Esophagus squamous epithelium (tissue), 5 donors: ENCODE measurements at regions not wholly inside any gene's neighbourhood (a gene's known extent, or its start where the extent isn't known, plus 50 kb on each side); places are given as distances from the start of the nearest gene placed in this dataset.

ENCODE experiments used
- DNase-seq: peaks from one replicate; lab custom pipeline; 2025; lab: John Stamatoyannopoulos, UW
- H3K27ac ChIP-seq, 4 donors: fragments of 200-600 bp; sonication (generic); one replicate each; pipeline ENCODE4 v1.5.1; 2016 to 2019; ENCODE audit warnings: mild to moderate bottlenecking in 1 of 4
- H3K27me3 ChIP-seq, 4 donors: fragments of 200-600 bp; sonication (generic); 1 replicate in 3 of 4; 2 replicates in 1 of 4; pipeline versions ENCODE4 v1.5.1 to v1.6.0; 2017 to 2021; ENCODE audit warnings: antibody characterized with exemption in 1 of 4
- H3K36me3 ChIP-seq, 3 donors: fragments of 200-600 bp; sonication (generic); one replicate each; pipeline ENCODE4 v1.5.1; 2016 to 2019
- H3K4me1 ChIP-seq, 3 donors: fragments of 200-600 bp; sonication (generic); one replicate each; pipeline ENCODE4 v1.5.1; 2017 to 2019
- H3K4me3 ChIP-seq, 4 donors: fragments of 200-600 bp; sonication (generic); 1 replicate in 3 of 4; 2 replicates in 1 of 4; pipeline ENCODE4 v1.5.1; 2016 to 2019; ENCODE audit warnings: mild to moderate bottlenecking in 2 of 4, moderate library complexity in 1 of 4
- H3K9me3 ChIP-seq, 3 donors: fragments of 200-600 bp; sonication (generic); one replicate each; pipeline ENCODE4 v1.5.1; 2016 to 2019
- CTCF ChIP-seq, 6 experiments: fragments of 450-650 bp in 4 of 6; fragments of 200-600 bp in 2 of 6; sonication (generic) in 2 of 6; IDR thresholded peaks; one replicate each; pipeline ENCODE4 v1.5.1; 2016 to 2019; ENCODE audit warnings: antibody characterized with exemption in 6 of 6, mild to moderate bottlenecking in 4 of 6, moderate library complexity in 4 of 6
- POLR2A ChIP-seq, 4 donors: fragments of 450-650 bp; IDR thresholded peaks; one replicate each; pipeline ENCODE4 v1.6.1; 2017; ENCODE audit warnings: antibody characterized with exemption in 4 of 4, mild to moderate bottlenecking in 4 of 4, moderate library complexity in 3 of 4
- WGBS, 2 donors: methylation state at CpG; one replicate each; pipeline ENCODE4 v1.1.5; 2018; 5-methylcytosine and 5-hydroxymethylcytosine counted together
- intact Hi-C: fragments of 100-400 bp; cut with DNase I; formaldehyde crosslinking; loops from one replicate; pipeline ENCODE4 v1.15.0; 2022
- donor health status: DM: yes; HTN: yes; CAD: no.

- intact Hi-C loops: no loop called here
- 72 to 75% methylated on average over 4 of the region's 4 CpGs for WGBS, 2 donors
- no peak for DNase-seq
- Histone ChIP-seq H3K4me1 (no peaks in the 10 kb centered on the region), H3K9me3 (no peaks in the 10 kb centered on the region), H3K27me3 (no peaks in the 10 kb centered on the region), H3K4me3 (no peak overlapping the region), H3K36me3 (no peaks in the 10 kb centered on the region), H3K27ac (no peak overlapping the region)
- TF ChIP-seq POLR2A (IDR thresholded peaks at IDR 0.05) (no peak), CTCF (IDR thresholded peaks at IDR 0.05) (no peak)
Measured at GRCh38 chr7:42426163-42426562, 189.2 kb upstream of the GLI3 start.

GRCh38 chr7:42414941-42415505 lies 178.0 kb upstream of the GLI3 start:
- Histone ChIP-seq H3K9me3 (no peaks in the 10 kb centered on the region), H3K27ac (no peak overlapping the region), H3K27me3 (no peaks in the 10 kb centered on the region), H3K4me3 (no peak overlapping the region), H3K36me3 (no peaks in the 10 kb centered on the region), H3K4me1 (no peaks in the 10 kb centered on the region)
- intact Hi-C loops: no loop called here
- TF ChIP-seq CTCF (IDR thresholded peaks at IDR 0.05) (no peak), POLR2A (IDR thresholded peaks at IDR 0.05) (no peak)
- WGBS, 2 donors: 58 to 67% methylated on average over 4 of the region's 4 CpGs
- no peak for DNase-seq

GRCh38 chr7:42414028-42414427 lies 177.0 kb upstream of the GLI3 start:
- no peak overlapping the region for H3K4me3 ChIP-seq
- TF ChIP-seq POLR2A (IDR thresholded peaks at IDR 0.05) (no peak), CTCF (IDR thresholded peaks at IDR 0.05) (no peak)
- H3K27me3 ChIP-seq: no peaks in the 10 kb centered on the region
- no peaks in the 10 kb centered on the region for H3K9me3 ChIP-seq
- H3K36me3 ChIP-seq: no peaks in the 10 kb centered on the region
- H3K4me1 ChIP-seq: no peaks in the 10 kb centered on the region
- intact Hi-C loops: no loop called here
- DNase-seq: no peak
- H3K27ac ChIP-seq: no peak overlapping the region

- Histone ChIP-seq H3K9me3 (no peaks in the 10 kb centered on the region), H3K27me3 (no peaks in the 10 kb centered on the region), H3K27ac (no peak overlapping the region), H3K36me3 (no peaks in the 10 kb centered on the region), H3K4me3 (no peak overlapping the region), H3K4me1 (no peaks in the 10 kb centered on the region)
- no peak for DNase-seq
- TF ChIP-seq POLR2A (IDR thresholded peaks at IDR 0.05): no peak
- TF ChIP-seq CTCF (IDR thresholded peaks at IDR 0.05): no peak
- intact Hi-C loops: no loop called here
- 85% methylated on average over 5 to 8 of the region's 8 CpGs for WGBS, 2 donors
Measured at GRCh38 chr7:42409296-42409695, 172.3 kb upstream of the GLI3 start.

- TF ChIP-seq CTCF (IDR thresholded peaks at IDR 0.05): no peak
- TF ChIP-seq POLR2A (IDR thresholded peaks at IDR 0.05): no peak
- Histone ChIP-seq H3K27ac (no peak overlapping the region), H3K4me3 (no peak overlapping the region), H3K9me3 (no peaks in the 10 kb centered on the region), H3K4me1 (no peaks in the 10 kb centered on the region), H3K27me3 (no peaks in the 10 kb centered on the region), H3K36me3 (no peaks in the 10 kb centered on the region)
- intact Hi-C loops: no loop called here
- 35 to 78% methylated on average over 4 of the region's 4 CpGs for WGBS, 2 donors
- DNase-seq: no peak
Measured at GRCh38 chr7:42407833-42408232, 170.8 kb upstream of the GLI3 start.
